Natural killer cell (primary cell): ENCODE measurements at regions not wholly inside any gene's neighbourhood (a gene's known extent, or its start where the extent isn't known, plus 50 kb on each side); places are given as distances from the start of the nearest gene placed in this dataset.

Experiments
- ATAC-seq, 3 donors: fragments of 150-1000 bp in 2 of 3; fragments of 200-7000 bp in 1 of 3; cut with Tn5 transposase; 1 replicate in 1 of 3; 2 replicates in 2 of 3; pipeline ENCODE4 v1.10.0; 2021; ENCODE audit warnings: mild to moderate bottlenecking in 2 of 3, moderate library complexity in 2 of 3
- DNase-seq, 2 donors: peaks; one replicate each; pipeline versions ENCODE4 v3.0.0 to v3.0.0-alpha.2; 2013 to 2021; ENCODE audit warnings: mixed read lengths in 1 of 2
- H3K27ac ChIP-seq: one replicate; pipeline ENCODE4 v1.5.1; 2013; ENCODE audit warnings: mild to moderate bottlenecking, low read length
- H3K27me3 ChIP-seq: one replicate; pipeline ENCODE4 v1.6.1; 2013; ENCODE audit warnings: low read length; ENCODE audit not compliant: control insufficient read depth, insufficient read depth
- H3K36me3 ChIP-seq: one replicate; pipeline ENCODE4 v1.6.1; 2013; ENCODE audit warnings: low read length; ENCODE audit not compliant: control insufficient read depth, insufficient read depth
- H3K4me1 ChIP-seq: one replicate; pipeline ENCODE4 v1.6.1; 2013; ENCODE audit warnings: low read length; ENCODE audit not compliant: control insufficient read depth, insufficient read depth
- H3K4me3 ChIP-seq: one replicate; pipeline ENCODE4 v1.5.1; 2013; ENCODE audit warnings: low read length
- H3K9me3 ChIP-seq: one replicate; pipeline ENCODE4 v1.6.1; 2013; ENCODE audit warnings: low read length; ENCODE audit not compliant: control insufficient read depth, insufficient read depth
- H3K27ac Mint-ChIP-seq, 2 donors: one replicate each; pipeline ENCODE4 v1.8.0; 2022; ENCODE audit warnings: mild to moderate bottlenecking in 2 of 2, mixed read lengths in 2 of 2, moderate library complexity in 1 of 2
- H3K27me3 Mint-ChIP-seq, 2 donors: one replicate each; pipeline ENCODE4 v1.8.0; 2022; ENCODE audit warnings: low read depth in 2 of 2, mixed read lengths in 2 of 2
- H3K36me3 Mint-ChIP-seq: one replicate; pipeline ENCODE4 v1.8.0; 2022; ENCODE audit warnings: mixed read lengths
- H3K4me1 Mint-ChIP-seq, 2 donors: one replicate each; pipeline ENCODE4 v1.8.0; 2022; ENCODE audit warnings: mixed read lengths in 2 of 2
- H3K4me3 Mint-ChIP-seq: one replicate; pipeline ENCODE4 v1.8.0; 2022; ENCODE audit warnings: mild to moderate bottlenecking, moderate library complexity, mixed read lengths
- H3K9me3 Mint-ChIP-seq, 2 donors: one replicate each; pipeline ENCODE4 v1.8.0; 2022; ENCODE audit warnings: mixed read lengths in 2 of 2
- CTCF ChIP-seq: fragments of 200-600 bp; IDR thresholded peaks from one replicate; pipeline ENCODE4 v1.8.0; 2022; ENCODE audit warnings: antibody characterized with exemption
- WGBS: methylation state at CpG from one replicate; pipeline ENCODE4 v1.1.7; 2013; ENCODE audit warnings: missing lambda C conversion rate; ENCODE audit not compliant: insufficient coverage; 5-methylcytosine and 5-hydroxymethylcytosine counted together
- intact Hi-C: fragments of 100-400 bp; cut with micrococcal nuclease; formaldehyde crosslinking; loops from one replicate; pipeline ENCODE4 v1.14.2; 2022

GRCh38 chr14:21913759-21914158, 240.1 kb upstream of the OR4E1 start:
- Histone ChIP-seq H3K36me3 (no peaks in the 10 kb centered on the region), H3K4me1 (peaks cover 3% of the 10 kb centered on the region), H3K27me3 (no peaks in the 10 kb centered on the region), H3K27ac (no peak overlapping the region), H3K4me3 (no peak overlapping the region), H3K9me3 (no peaks in the 10 kb centered on the region)
- WGBS, result 0% methylated on average over 4 of the region's 6 CpGs
- H3K27me3 Mint-ChIP-seq, result no peaks in the 10 kb centered on the region
- H3K4me1 Mint-ChIP-seq, result peaks cover 22 to 24% of the 10 kb centered on the region in 2 donors
- no peaks in the 10 kb centered on the region for H3K9me3 Mint-ChIP-seq
- TF ChIP-seq CTCF, result peak; percentile 79
- intact Hi-C loops, result loop anchor here (1.0 kb wide), 2 partner anchors 45 to 65 kb away; no protein-coding TSS in a partner anchor
- ATAC-seq (peak; percentile 92), DNase-seq (peak; percentile 53 to 91)
- peak overlapping the region; percentile 58 to 68 for H3K27ac Mint-ChIP-seq
- peak overlapping the region; percentile 50 for H3K4me3 Mint-ChIP-seq
- H3K36me3 Mint-ChIP-seq, result no peaks in the 10 kb centered on the region

- Mint-ChIP-seq H3K4me1 (peaks cover 9 to 11% of the 10 kb centered on the region in 2 donors), H3K27me3 (no peaks in the 10 kb centered on the region), H3K9me3 (no peaks in the 10 kb centered on the region), H3K27ac (no peak overlapping the region), H3K4me3 (no peak overlapping the region), H3K36me3 (no peaks in the 10 kb centered on the region)
- Histone ChIP-seq H3K27ac (no peak overlapping the region), H3K36me3 (no peaks in the 10 kb centered on the region), H3K4me3 (no peak overlapping the region), H3K9me3 (no peaks in the 10 kb centered on the region), H3K27me3 (no peaks in the 10 kb centered on the region), H3K4me1 (peaks cover 3% of the 10 kb centered on the region)
- ATAC-seq, result no peak
- no peak for TF ChIP-seq CTCF
- WGBS, result 68% methylated on average over 3 of the region's 3 CpGs
- DNase-seq, result no peak
- intact Hi-C loops, result no loop called here
Measured at GRCh38 chr14:21912367-21912766, 238.7 kb upstream of the OR4E1 start.

GRCh38 chr14:21911877-21912276, 238.3 kb upstream of the OR4E1 start:
- Mint-ChIP-seq H3K4me3 (no peak overlapping the region), H3K36me3 (no peaks in the 10 kb centered on the region), H3K27ac (no peak overlapping the region), H3K27me3 (no peaks in the 10 kb centered on the region), H3K4me1 (peaks cover 9 to 11% of the 10 kb centered on the region in 2 donors), H3K9me3 (no peaks in the 10 kb centered on the region)
- no CpG with 5 or more reads among the region's 1 CpG for WGBS
- intact Hi-C loops, result no loop called here
- H3K4me1 ChIP-seq, result peaks cover 3% of the 10 kb centered on the region
- no peaks in the 10 kb centered on the region for H3K36me3 ChIP-seq
- H3K27ac ChIP-seq, result no peak overlapping the region
- H3K4me3 ChIP-seq, result no peak overlapping the region
- H3K9me3 ChIP-seq, result no peaks in the 10 kb centered on the region
- H3K27me3 ChIP-seq, result no peaks in the 10 kb centered on the region
- ATAC-seq, result no peak
- no peak for DNase-seq
- no peak for TF ChIP-seq CTCF

GRCh38 chr14:21910260-21910659, 236.6 kb upstream of the OR4E1 start:
- H3K9me3 ChIP-seq, result no peaks in the 10 kb centered on the region
- Mint-ChIP-seq H3K27me3 (no peaks in the 10 kb centered on the region), H3K4me3 (no peak overlapping the region), H3K36me3 (no peaks in the 10 kb centered on the region), H3K4me1 (peaks cover 9 to 11% of the 10 kb centered on the region in 2 donors), H3K9me3 (no peaks in the 10 kb centered on the region), H3K27ac (no peak overlapping the region)
- H3K27me3 ChIP-seq, result no peaks in the 10 kb centered on the region
- no peak overlapping the region for H3K4me3 ChIP-seq
- no peak for TF ChIP-seq CTCF
- peaks cover 3% of the 10 kb centered on the region for H3K4me1 ChIP-seq
- DNase-seq (no peak), ATAC-seq (no peak)
- H3K27ac ChIP-seq, result no peak overlapping the region
- no peaks in the 10 kb centered on the region for H3K36me3 ChIP-seq
- intact Hi-C loops, result no loop called here
- 100% methylated on average over 2 of the region's 4 CpGs for WGBS
